ENCODE measurements at regions not wholly inside any gene's neighbourhood (a gene's known extent, or its start where the extent isn't known, plus 50 kb on each side); places are given as distances from the start of the nearest gene placed in this dataset.
"Not testable (repeated sequence)": the region's sequence is repeated elsewhere in the genome, so short reads cannot be mapped to it uniquely, and the experiment has no call there.

GRCh38 chr10:130967161-130967560 is 344.4 kb downstream of the TCERG1L start:
- DNase-seq (ENCODE audit: low read depth), result no peak

GRCh38 chr10:130967784-130968183 is 343.7 kb downstream of the TCERG1L start:
- DNase-seq (ENCODE audit: low read depth), result no peak

- no peak for DNase-seq (ENCODE audit: low read depth)
Measured at GRCh38 chr10:130968511-130968910, 343.0 kb downstream of the TCERG1L start.

GRCh38 chr10:130968964-130969363 is 342.6 kb downstream of the TCERG1L start:
- no peak for DNase-seq (ENCODE audit: low read depth)

GRCh38 chr10:130969700-130970099 is 341.8 kb downstream of the TCERG1L start:
- no peak for DNase-seq (ENCODE audit: low read depth)

- no peak for DNase-seq (ENCODE audit: low read depth)
Measured at GRCh38 chr10:130970341-130971122, 341.0 kb downstream of the TCERG1L start.

GRCh38 chr10:130971123-130971435 is 340.4 kb downstream of the TCERG1L start:
- DNase-seq (ENCODE audit: low read depth), result no peak

- no peak for DNase-seq (ENCODE audit: low read depth)
Measured at GRCh38 chr10:130973127-130973839, 338.2 kb downstream of the TCERG1L start.

- no peak for DNase-seq (ENCODE audit: low read depth)
Measured at GRCh38 chr10:130974166-130974565, 337.4 kb downstream of the TCERG1L start.

- DNase-seq (ENCODE audit: low read depth), result not testable (repeated sequence)
Measured at GRCh38 chr10:130975351-130975750, 336.2 kb downstream of the TCERG1L start.

GRCh38 chr10:130982802-130983201 is 328.7 kb downstream of the TCERG1L start:
- no peak for DNase-seq (ENCODE audit: low read depth)

GRCh38 chr10:130983749-130984148 is 327.8 kb downstream of the TCERG1L start:
- DNase-seq (ENCODE audit: low read depth), result no peak

- no peak for DNase-seq (ENCODE audit: low read depth)
Measured at GRCh38 chr10:130984686-130985085, 326.8 kb downstream of the TCERG1L start.

GRCh38 chr10:130985158-130985753 is 326.3 kb downstream of the TCERG1L start:
- DNase-seq (ENCODE audit: low read depth), result no peak

GRCh38 chr10:130986846-130987245 is 324.7 kb downstream of the TCERG1L start:
- no peak for DNase-seq (ENCODE audit: low read depth)

- DNase-seq (ENCODE audit: low read depth), result no peak
Measured at GRCh38 chr10:130987401-130987800, 324.1 kb downstream of the TCERG1L start.

GRCh38 chr10:130989670-130990232 is 321.8 kb downstream of the TCERG1L start:
- DNase-seq (ENCODE audit: low read depth), result no peak

GRCh38 chr10:130990486-130990885 is 321.0 kb downstream of the TCERG1L start:
- no peak for DNase-seq (ENCODE audit: low read depth)

- no peak for DNase-seq (ENCODE audit: low read depth)
Measured at GRCh38 chr10:130992802-130993523, 318.6 kb downstream of the TCERG1L start.

GRCh38 chr10:130993612-130994011 is 317.9 kb downstream of the TCERG1L start:
- DNase-seq (ENCODE audit: low read depth), result no peak

GRCh38 chr10:130994191-130994590 is 317.3 kb downstream of the TCERG1L start:
- no peak for DNase-seq (ENCODE audit: low read depth)

- DNase-seq (ENCODE audit: low read depth), result no peak
Measured at GRCh38 chr10:130994845-130995244, 316.7 kb downstream of the TCERG1L start.

Data from renal cortical epithelial cell (primary cell).